NCI-H1105 treated with DMSO at 0.1 percent for 48 hours (cell line): ENCODE measurements at regions not wholly inside any gene's neighbourhood (a gene's known extent, or its start where the extent isn't known, plus 50 kb on each side); places are given as distances from the start of the nearest gene placed in this dataset.

Experiments used
- DNase-seq: peaks from one replicate; lab custom pipeline; 2025; lab: John Stamatoyannopoulos, UW

DNA sequence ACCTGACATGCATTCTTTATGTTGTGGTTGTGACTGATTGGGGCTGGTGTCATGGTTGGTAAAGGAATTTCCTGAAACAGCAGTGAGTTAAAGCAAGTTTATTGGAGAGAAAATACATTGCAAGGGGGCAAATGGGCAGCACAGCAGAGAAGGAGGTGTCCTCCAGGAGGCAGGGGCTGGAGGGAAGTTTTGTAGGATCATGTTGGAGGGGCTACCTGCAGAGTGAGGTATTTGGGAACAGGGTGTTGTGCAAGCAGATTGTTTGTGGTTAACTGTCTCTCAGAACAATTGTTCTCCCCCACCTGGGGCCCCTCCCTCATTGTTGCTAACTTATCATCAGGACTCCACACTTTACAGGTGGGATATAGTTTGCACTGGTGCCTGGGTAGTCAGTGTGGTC is 196.0 kb downstream of the NSUN3 start:
- DNase-seq = no peak

- DNase-seq = no peak
Measured at GRCh38 chr3:94259291-94259690, 196.4 kb downstream of the NSUN3 start.

DNA sequence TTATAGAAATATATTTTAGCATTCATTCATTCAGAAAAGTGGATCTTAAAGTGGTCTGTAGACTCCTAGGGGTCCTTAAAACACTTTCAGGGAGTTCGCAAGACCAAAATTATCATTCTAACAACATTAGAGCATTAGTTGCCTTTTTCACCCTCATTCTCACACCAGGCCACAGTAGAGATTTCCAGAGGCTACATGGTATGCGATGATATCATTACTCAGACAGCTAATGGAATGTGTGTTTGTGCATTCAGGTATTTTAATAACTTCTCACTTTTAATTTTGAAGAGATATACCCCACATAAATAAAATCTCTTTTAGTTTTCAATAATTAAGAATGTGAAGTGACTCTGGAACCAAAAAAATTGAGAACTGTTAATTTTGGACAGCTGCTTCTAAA is 206.9 kb downstream of the NSUN3 start:
- no peak for DNase-seq

DNA sequence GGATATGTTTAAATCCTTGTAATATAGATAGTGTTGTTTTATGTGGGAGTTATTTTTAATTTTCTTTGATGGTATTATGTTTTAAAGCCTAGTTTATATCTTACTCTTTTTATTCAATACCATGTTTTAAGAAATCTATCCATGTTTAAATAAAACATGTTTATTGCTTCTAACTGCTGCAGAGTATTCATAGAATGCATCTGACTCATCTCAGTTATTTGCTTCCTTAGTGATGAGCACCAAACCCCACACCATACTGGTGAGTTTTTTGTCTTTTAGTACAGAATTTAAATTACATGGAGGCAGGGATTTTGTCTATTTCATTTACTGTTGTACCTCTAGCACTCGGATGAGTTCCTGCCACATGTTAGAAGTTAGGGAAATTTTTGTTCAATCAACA is 209.2 kb downstream of the NSUN3 start:
- DNase-seq = no peak

- no peak for DNase-seq
Measured at GRCh38 chr3:94280958-94281357, 218.1 kb downstream of the NSUN3 start.

DNA sequence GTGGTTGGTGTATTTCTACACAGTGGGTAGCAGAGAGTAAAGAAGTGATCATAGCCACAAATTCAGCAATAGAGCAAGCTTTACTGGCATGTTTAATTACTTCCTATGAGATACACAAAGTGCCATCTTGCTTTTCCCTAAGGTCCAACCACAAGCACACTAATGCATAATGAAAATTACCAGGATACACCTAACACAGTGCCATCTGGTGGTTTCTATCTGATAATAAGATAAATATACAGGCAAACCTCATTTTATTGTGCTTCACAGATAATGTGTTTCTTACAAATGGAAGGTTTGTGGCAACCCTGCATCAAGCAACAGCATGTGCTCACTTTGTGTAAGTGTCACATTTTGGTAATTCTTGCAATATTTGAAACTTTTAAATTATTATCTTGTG is 223.0 kb downstream of the NSUN3 start:
- DNase-seq = peak; percentile 47

GRCh38 chr3:94291686-94292085 is 228.8 kb downstream of the NSUN3 start:
- no peak for DNase-seq

- DNase-seq = no peak
Measured at GRCh38 chr3:94292151-94292550, 229.3 kb downstream of the NSUN3 start.

DNA sequence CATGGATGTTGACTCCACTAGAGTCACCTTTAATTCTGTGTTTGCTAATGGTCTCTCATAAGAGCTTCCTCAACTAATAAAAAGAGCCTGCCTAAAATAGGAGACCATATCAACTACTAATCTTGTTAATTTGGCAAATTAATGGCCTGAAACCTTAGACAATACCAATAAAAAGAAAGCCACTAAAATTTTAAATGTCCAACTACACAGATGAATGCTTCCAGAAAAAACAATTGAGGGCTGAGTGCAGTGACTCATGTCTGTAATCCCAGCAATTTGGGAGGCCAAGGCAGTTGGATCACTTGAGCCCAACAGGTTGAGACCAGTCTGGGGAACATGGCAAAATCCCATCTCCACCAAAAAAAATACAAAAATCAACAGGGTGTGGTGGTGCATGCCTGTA is 230.9 kb downstream of the NSUN3 start:
- DNase-seq = peak; percentile 53

- DNase-seq = no peak
Measured at GRCh38 chr3:94294806-94295205, 231.9 kb downstream of the NSUN3 start.

DNA sequence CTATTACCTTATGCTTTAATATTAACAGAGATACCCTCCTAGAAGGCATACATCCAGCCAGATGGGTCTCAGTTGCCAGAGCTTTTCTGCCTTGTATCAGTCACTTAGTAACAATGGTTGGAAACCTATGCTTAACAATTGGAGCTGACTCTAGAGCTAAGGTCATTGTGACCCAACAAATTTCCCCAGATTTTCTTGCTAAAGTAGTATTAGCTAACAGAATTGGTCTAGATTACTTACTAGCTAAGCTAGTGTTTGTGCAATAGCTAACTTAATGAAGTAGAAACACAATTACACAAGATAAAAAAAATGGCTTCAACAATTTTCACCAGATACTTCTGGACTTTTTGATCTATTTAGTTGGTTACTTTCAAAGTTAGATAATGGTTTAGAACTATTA is 236.9 kb downstream of the NSUN3 start:
- no peak for DNase-seq

DNA sequence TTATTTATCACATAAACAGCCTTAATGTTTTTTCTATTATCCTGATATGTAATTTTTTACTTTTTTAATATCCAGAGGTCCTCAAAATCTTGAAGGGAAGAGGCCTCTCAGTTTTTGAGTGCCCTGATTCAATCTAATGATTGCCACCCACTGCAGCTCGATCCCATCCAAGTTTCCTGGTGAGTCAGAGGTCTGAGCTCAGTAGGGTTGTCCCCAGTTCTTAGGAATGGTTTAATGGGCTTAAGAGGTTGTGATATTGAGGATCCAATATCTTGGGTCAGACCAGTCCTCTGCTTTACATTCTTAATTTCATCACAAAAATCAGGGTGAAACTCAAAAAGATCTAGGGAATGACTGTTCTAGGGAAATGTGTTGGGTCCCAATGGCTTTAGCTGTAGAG is 238.5 kb downstream of the NSUN3 start:
- no peak for DNase-seq

GRCh38 chr3:94303266-94303665 is 240.4 kb downstream of the NSUN3 start:
- DNase-seq = no peak

DNA sequence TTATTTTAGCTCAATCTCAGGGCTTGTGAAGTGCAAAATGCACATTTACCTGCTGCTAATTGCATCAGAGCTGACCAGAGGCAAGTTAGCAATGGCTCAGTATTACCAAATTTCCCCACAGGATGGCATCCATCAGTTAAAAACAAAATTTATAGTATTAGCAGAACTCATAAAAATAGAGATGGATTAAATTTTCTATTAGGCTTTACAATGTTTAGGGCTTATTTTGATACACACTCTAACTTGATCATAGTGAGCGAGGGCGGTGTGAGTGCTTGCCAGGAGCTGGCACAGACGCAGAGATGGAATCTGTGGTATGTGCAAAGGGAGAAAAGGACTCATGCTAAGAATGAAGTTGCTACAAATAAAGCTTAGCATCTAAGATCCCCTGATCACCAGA is 241.0 kb downstream of the NSUN3 start:
- no peak for DNase-seq

GRCh38 chr3:94304954-94305353 is 242.1 kb downstream of the NSUN3 start:
- DNase-seq = no peak

DNA sequence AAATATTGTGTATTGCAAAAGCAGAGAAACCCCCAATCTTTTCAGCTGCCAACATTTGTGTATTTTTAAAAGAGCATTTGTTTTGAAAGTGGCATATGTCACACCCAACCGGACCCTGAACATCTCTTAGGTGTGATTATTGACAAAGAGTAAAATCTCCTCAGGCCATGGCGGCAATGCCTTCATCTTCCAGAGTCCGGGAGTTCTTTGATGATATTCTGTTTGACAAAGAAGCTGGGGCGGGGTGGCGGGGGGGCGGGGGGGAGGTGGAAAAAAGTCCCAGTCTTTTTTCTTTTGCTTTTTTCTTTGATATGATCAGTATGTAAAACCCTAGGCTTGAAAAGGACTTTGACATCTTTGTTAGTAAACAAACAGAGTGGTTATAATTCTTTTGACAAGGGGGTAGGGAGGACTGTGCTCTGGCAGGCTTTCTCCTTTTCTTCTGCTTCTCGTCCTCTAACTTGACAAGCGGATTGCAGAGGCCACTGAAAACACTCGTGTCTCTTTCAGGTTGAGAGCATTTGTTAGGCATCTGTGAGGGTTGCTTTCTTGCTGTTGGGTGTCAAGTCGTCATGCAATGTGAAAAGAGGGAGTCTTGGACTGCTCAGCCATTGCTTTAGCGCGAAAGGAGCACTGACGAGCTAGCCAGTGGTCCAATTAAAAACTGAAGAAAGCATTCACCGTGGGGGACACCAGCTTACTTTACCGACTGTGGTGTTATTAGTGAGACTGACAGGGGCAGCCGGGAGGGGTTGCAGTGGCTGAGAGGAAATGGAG is 243.2 kb downstream of the NSUN3 start:
- DNase-seq = no peak

DNA sequence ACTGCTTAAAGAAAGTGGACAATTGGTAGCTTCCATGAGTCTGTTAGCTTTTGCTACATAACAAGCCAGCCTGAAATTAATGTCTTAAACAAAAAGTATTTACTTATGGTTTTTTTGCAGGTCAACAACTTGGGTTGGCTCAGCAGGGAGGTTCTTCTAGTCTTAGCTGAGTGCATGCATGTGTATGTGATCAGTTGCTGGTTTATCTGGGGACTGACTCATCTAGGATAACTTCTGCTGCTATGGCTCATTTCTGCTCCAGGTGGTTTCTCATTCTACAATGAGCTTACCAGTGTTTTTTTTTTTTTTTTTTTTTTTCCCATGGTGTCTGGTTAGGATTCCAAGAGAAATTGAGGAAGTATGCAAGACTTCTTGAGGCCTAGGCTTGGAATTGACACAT is 244.7 kb downstream of the NSUN3 start:
- DNase-seq = no peak

GRCh38 chr3:94308767-94309166 is 245.9 kb downstream of the NSUN3 start:
- no peak for DNase-seq

- no peak for DNase-seq
Measured at GRCh38 chr3:94310341-94311135, 247.7 kb downstream of the NSUN3 start.

DNA sequence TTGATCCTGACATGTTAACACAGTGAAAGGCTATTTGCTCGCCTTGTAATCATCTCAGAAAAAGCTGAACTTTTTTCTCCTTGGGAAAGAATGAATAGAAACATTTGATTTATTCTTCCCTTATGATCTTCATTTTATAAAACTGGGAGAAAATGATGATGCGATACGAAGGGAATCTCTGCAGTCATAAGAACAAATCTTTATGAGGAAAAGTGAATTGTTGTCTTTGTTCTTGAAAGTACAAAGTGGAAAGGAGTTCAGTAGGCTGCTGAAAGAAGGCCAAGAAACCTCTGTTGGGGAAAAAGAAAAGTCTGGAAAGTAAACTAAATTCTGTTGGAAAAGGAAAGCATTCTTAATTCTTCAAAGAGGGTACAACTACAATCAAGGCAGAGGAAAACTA is 248.8 kb downstream of the NSUN3 start:
- DNase-seq = no peak

DNA sequence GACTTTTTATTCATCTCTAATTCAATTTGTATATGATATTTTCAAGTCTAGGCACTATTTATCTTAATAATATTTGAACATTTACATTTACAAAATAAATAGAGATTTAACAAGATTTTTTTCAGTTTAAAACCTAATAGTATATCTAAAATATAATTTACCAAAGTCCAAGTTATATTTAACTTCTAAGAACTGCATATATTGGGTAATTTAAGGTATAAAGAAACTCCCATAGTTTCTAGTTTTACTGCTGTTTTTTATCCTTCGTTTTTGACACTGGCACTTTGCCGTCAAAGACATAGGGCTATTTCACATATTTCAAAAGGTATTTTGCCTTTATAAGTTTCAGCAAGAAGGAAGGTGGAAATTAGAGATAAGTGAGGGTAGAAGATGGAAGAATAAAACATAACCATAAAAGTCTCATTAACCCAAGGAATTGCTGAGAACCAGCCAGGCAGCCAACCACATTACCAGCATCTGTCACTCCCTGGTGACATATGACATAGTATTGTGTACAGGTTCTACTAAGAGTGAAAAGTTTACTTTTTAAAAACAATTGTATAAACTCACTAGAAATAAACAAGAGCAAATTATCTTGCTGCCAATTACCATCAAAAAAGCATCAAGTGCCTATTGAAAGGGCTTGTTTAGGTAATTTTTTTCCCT is 251.5 kb downstream of the NSUN3 start:
- DNase-seq = no peak

DNA sequence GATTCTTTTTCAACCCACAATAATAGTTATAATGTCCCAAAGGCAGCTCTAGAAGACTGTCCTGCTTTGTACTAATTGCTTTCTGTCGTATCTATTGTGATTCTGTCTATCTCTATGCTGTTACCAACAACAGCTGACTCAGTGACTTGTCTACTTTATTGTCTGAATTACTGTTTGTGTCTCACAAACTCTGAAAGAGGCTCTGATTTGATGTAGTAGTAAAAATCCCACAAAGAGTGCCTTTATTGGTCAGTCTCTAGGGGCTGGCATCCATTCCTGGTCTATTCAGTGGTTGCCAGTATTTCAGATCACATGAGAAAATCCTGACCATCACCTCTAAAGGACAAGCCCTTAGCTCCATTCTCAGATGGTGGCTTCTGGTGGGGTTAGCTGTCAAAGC is 254.2 kb downstream of the NSUN3 start:
- DNase-seq = no peak

DNA sequence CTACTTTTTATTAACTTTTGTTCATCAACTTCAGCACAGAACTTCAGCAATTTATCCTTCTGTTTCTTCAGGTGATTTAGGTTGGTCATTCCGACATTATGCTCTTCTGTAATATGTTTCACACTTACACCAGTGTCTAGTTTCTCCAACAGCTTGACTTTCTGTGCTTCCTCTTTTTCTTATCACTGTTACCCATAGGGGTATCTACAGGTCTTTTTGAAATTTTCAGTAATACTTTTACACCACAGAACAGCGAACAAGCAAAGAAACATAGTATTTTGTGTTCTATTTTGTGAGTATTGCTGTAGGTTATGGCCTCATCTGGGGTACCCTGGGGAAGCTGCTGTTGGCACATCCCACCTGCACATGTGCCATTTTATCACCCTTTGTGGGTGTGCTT is 260.7 kb downstream of the NSUN3 start:
- no peak for DNase-seq
